M059J (cell line): ENCODE measurements at regions not wholly inside any gene's neighbourhood (a gene's known extent, or its start where the extent isn't known, plus 50 kb on each side); places are given as distances from the start of the nearest gene placed in this dataset.
A peak's percentile ranks its signal among the peaks of the same experiment; 100 is the strongest.
"Not testable (repeated sequence)": the region's sequence is repeated elsewhere in the genome, so short reads cannot be mapped to it uniquely, and the experiment has no call there.

Experiments
- DNase-seq: peaks from one replicate; pipeline ENCODE4 v3.0.0-alpha.2; 2012; ENCODE audit warnings: low read depth

- DNase-seq: no peak
Observed at GRCh38 chr12:34190054-34190453, 167.8 kb downstream of the ALG10 start.

DNA sequence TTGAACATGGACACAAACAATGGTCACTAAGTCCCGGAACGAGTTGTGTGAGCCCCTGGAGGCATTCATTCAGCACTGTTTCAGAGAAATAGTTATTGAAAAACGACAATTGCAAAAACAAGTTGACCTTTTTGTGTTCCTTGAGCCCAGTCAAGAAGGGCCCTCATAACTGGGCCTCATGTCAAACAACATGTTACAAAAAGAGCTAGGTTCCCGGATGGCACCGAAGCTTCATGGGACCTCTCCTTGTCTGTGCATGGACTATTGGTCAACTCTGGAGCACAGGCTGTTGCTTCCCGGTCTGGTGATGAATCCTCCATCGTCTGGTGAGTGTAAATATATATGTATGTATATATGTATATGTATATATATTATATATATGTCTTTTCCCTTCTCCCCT, 176.6 kb downstream of the ALG10 start:
- DNase-seq: no peak

GRCh38 chr12:34203866-34204620, 181.7 kb downstream of the ALG10 start:
- DNase-seq: no peak

DNA sequence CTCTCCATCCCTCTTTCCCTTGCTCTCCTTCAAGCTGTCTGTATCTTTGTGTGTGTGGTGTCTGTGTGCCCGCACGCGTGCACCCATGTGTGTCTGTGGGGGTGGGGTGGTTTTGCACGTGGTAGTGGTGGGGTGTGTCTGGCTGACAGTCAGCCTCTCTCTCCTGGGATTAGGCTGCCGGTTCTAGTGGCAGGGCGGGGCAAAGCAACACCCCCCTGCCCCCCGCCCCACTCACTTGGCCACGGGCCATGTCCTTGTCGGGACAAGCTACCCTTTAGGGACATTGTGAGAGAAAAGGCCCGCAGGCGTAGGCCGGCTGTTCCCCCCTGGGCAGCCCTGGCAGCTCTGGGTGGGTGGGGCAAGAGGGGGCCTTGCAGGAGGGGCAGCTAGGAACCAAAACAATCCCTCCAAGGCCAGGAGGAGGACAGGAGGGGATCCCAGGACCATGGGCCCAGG, 182.6 kb downstream of the ALG10 start:
- DNase-seq: no peak

DNA sequence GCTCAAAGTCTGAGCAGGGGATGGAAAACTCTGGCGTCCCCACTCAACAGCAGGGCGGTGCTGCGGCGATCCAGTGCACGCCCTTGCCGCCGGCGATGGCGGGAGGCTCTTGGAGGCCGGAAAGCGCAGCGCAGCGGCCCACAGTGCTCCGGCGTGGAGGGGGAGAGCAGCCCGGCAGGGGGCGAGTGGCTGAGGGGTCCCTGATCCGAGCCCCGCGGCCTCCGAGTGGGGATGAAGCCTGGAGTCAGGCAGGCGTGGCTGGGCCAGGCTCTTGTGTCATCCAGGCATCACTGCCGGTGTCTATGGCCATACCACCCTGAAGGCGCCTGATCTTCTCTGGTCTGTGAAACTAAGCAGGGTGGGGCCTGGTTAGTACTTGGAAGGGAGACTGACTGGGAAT, 183.1 kb downstream of the ALG10 start:
- DNase-seq: no peak

- DNase-seq: no peak
Observed at GRCh38 chr12:34206061-34206785, 183.9 kb downstream of the ALG10 start.

GRCh38 chr12:34207858-34208257, 185.6 kb downstream of the ALG10 start:
- no peak for DNase-seq

GRCh38 chr12:34208331-34209258, 186.3 kb downstream of the ALG10 start:
- no peak for DNase-seq

DNA sequence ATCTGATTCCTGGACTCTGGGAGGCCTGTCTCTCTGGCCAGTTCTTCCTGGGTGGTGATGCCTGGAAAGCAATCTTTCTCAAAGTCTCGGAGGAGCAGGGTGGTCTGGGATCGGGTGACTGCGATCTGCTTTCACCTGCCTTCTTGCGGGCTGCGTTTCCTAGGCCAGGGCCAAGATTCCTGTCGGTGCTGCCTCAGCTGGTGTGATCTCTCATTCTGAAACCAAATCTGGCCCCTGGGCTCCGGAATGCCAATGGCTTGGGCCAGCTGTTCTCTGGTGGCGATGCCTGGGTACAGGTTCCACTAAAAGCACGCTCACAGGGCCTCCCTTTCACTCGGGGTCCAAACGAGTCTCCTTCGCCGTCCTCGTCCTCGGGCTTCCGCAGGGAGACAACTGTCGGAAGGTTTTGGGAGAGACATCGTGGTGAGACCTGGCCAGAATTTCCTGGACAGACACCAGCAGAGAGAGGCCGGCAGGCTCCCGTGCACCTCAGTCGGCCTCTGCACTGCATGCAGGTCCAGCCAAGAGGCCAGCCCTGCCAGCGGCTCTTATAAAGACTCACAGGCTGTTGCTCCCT, 187.1 kb downstream of the ALG10 start:
- no peak for DNase-seq

- DNase-seq: no peak
Observed at GRCh38 chr12:34210183-34210582, 187.9 kb downstream of the ALG10 start.

DNA sequence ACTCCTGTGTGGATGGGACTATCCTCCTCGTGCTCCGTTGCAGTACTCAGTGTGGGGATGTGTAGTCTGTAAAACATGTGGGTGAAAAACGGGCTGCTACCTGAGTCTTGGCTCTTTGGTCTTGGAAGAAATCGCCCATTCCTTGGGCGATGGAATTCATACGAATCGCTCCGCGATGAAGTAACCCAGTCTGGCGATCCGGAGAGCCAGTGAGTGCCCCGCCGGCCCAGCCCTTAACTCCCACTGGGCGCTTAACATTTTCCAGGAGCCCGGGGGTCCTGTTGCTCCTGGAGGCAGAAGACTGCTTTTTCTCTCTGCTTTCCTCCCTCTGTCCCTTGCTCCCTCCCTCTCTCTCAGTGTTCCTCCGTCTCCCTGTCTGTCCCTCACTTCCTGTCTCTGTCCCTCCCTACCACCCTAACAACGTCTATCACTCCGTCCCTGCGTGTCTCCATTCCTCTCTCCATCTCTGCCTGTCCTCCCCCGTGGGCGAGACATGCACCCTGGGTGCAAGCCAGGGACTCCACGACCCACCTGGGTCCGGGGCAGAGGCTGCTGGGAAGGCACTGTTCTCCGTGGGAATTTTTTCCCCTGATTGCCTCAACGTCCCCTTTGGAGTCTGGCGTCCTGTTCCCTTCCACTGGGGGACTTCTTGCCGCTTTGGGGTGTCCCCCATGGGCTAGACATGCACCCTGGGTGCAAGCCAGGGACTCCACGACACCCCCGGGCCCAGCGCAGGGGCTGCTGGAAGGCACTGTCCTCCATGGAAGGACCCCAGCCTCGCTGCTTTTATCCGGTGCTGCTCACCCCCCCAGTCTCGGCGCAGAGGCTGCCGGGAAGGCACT, 188.6 kb downstream of the ALG10 start:
- DNase-seq: no peak

DNA sequence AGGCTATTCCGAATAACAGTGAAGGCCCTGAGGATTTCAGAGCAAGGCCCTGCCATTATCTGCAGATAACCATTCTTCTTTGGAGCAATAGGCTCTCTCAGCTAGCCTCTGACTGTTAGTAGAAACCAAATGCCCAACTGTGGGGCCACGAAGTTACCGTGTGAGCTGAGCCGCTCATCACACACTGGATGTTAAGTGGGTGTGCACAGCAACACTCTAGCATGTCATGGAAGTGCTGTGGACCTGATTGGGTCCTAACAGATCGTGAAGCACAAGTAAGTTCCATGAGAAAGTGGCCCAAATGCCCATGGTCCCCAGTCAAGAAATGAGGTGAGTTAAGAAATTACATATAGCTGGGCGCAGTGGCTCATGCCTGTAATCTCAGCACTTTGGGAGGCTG, 190.4 kb downstream of the ALG10 start:
- no peak for DNase-seq

DNA sequence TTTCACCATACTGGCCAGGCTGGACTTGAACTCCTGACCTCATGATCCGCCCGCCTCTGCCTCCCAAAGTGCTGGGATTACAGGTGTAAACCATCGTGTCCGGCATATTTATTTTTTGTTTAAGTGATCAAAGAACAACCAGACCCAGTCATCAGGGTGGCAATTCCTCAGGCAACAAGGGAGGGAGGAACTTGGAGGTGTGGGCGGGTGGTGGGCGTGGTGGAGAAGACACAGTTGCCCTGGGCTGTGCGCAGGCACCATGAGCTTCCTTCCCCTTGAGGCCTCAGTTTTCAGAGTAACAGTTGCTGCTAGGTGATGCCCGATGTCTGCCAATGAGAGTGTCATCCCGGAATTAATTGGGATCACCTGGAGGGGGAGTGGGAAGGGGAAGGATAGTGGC, 191.7 kb downstream of the ALG10 start:
- DNase-seq: no peak

DNA sequence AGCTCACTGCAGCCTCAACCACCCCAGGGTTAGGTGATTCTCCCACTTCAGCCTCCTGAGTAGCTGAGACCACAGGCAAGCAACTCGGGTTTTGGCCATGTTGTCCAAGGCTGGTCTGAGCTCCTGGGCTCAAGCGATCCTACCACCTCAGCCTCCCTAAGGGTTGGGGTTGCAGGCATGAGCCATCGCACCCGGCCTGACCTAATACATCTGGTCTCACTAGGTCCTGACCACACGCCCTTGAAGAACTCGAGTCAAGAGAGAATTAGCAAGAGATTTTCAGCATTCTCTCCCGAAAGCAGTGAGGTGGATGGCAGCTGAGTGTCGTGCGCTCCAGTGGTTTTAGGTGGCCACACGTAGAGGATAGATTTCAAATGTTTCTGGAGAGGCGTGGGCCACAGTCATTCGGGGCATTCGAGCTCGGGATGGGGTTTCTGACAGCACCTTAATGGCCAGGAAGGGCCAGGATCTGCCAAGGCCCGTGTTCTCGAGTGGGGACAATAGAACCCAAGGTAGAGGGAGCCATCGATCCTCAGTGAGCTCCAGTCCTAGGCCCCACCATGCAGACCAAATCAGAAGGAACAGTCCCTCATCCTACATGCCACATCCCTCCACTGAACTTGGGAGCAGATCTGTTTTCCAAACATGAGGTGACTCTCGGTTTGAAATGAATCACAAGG, 193.1 kb downstream of the ALG10 start:
- no peak for DNase-seq

DNA sequence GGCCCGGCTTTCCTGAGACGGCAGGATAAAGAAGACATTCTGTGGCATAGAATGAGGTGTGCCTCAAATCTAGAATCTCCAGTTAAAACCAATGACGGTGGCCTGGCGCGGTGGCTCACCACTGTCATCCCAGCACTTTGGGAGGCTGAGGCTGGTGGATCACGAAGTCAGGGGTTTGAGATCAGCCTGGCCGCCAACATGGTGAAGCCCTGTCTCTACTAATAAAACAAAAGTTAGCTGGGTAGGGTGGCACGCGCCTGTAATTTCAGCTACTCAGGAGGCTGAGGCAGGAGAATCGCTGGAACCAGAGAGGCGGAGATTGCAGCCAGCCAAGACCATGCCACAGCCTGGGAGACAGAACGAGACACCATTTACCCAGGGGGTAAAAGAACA, 193.6 kb downstream of the ALG10 start:
- no peak for DNase-seq

DNA sequence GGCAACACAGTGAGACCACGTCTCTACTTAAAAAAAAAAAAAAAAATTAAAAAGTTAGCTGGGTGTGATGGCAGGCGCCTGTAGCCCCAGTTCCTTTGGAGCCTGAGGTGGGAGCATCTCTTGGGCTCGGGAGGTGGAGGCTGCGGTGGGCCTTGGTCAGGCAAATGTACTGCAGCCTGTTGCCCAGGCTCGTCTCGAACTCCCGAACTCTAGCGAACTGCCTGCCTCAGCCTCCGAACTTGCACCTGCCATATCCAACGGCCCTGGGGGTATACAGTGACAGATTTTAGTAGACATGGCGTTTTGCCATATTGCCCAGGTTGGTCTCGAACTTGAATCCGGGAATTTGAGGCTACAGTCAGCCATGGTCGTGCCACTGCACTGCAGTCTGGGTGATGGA, 195.4 kb downstream of the ALG10 start:
- DNase-seq: no peak

GRCh38 chr12:34218193-34219045, 196.1 kb downstream of the ALG10 start:
- peak; percentile 61 for DNase-seq

DNA sequence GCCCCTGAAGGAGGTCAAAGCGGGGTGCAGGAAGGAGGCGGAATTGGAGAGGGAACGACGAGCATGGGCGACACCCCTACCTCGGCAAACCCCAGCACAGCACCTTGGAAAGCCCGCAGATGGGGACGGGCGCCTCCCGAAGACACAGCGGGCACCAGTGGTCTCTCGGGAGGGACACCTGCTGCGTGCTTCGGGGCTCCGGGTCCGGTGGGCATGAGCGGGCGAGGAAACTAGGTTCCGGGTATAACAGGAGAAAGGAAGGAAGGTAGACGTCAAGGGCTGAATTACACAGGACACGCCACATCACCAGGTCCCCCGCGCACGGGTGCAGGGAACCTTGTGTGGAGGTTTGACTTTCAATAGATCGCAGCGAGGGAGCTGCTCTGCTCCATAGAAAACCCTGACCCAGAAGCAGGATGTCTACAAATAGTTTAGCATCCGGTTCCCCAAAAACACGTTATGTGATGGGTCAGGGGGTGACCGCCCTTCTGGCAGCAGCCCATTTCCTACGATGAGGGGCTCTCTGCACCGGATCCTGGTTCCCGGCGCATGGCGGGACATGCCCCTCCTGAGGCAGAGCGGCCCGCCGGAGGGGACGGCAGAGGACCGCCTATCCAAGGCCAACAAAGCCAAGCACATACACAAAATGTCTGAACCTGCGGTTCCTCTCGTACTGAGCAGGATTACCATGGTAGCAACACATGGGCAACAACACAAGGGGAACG, 196.9 kb downstream of the ALG10 start:
- no peak for DNase-seq

DNA sequence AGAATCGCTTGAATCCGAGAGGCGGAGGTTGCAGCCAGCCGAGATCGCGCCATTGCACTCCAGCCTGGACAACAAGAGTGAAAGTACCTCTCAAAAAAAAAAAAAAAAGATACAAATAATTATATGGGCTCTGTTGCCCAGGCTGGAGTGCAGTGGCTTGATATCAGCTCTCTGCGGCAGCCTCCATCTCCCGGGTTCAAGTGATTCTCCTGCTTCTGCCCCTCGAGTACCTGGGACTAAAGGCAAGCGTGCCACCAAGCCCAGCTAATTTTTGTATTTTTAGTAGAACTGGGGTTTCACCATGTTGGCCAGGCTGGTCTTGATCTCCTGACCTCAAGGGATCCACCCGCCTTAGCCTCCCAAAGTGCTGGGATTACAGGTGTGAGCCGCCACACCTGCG, 197.8 kb downstream of the ALG10 start:
- not testable (repeated sequence) for DNase-seq
